K562 (cell line): ENCODE measurements at regions not wholly inside any gene's neighbourhood (a gene's known extent, or its start where the extent isn't known, plus 50 kb on each side); places are given as distances from the start of the nearest gene placed in this dataset.

Source experiments
- CBX3 ChIP-seq, 2 experiments: IDR thresholded peaks; 1 replicate in 1 of 2; 2 replicates in 1 of 2; pipeline ENCODE4 v1.6.1; 2012; ENCODE audit warnings: inconsistent platforms in 2 of 2, low read length in 2 of 2, borderline replicate concordance in 1 of 2, control low read depth in 1 of 2
- MYNN ChIP-seq, 2 experiments: sonication (generic); formaldehyde crosslinking in 1 of 2; IDR thresholded peaks; 2 replicates each; pipeline versions ENCODE4 v1.5.0 to v1.6.1; 2016 to 2020; ENCODE audit warnings: antibody characterized with exemption in 1 of 2, missing genetic modification reagents in 1 of 2
- NR1H2 ChIP-seq: sonication (generic); formaldehyde crosslinking; IDR thresholded peaks from 2 replicates; pipeline ENCODE4 v1.4.0; 2020; ENCODE audit warnings: mild to moderate bottlenecking, missing genetic modification reagents
- SLC30A9 ChIP-seq: fragments of 250-450 bp; sonication (Bioruptor Pico); IDR thresholded peaks from 2 replicates; pipeline ENCODE4 v1.8.0; 2022; ENCODE audit warnings: mild to moderate bottlenecking, moderate library complexity
- ZNF507 ChIP-seq: conservative IDR thresholded peaks from 2 replicates; pipeline ENCODE4 v1.6.1; 2017; ENCODE audit warnings: missing genetic modification characterization, missing compliant biosample characterization
- TF ChIP-seq, protein P1 (sequence below): fragments of 250-450 bp; sonication (Bioruptor Pico); IDR thresholded peaks from 2 replicates; pipeline ENCODE4 v1.4.0; 2020; ENCODE audit warnings: borderline replicate concordance
- TF ChIP-seq, protein P2 (sequence below): sonication (generic); formaldehyde crosslinking; IDR thresholded peaks from 2 replicates; pipeline ENCODE4 v1.8.0; 2022; ENCODE audit warnings: mild to moderate bottlenecking, missing genetic modification reagents
- TF ChIP-seq, protein P3 (sequence below): fragments of 200-800 bp; sonication (Bioruptor generic); IDR thresholded peaks from 2 replicates; pipeline ENCODE4 v1.6.1; 2017; ENCODE audit warnings: missing genetic modification characterization, missing compliant biosample characterization

DNA sequence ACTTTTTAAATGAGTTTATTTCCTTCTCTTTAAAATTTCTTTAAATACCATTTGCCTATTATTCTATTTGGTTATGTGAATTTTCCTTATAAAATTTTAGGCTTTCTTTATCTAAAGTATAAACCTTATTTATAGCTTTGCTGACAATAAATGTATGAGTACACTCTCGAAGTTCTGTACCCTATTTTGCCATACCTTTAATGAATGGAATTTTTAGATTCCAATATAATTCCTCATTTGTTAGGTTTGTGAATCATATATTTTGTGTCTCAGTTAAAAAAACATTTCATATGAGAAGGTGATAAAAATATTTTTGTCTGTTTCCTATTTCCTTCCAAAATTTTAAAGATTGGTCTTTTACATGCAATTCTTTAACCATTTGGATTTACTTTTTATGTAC, 427.4 kb upstream of the SLC8A1 start (continued):
- TF ChIP-seq, protein P1, sequence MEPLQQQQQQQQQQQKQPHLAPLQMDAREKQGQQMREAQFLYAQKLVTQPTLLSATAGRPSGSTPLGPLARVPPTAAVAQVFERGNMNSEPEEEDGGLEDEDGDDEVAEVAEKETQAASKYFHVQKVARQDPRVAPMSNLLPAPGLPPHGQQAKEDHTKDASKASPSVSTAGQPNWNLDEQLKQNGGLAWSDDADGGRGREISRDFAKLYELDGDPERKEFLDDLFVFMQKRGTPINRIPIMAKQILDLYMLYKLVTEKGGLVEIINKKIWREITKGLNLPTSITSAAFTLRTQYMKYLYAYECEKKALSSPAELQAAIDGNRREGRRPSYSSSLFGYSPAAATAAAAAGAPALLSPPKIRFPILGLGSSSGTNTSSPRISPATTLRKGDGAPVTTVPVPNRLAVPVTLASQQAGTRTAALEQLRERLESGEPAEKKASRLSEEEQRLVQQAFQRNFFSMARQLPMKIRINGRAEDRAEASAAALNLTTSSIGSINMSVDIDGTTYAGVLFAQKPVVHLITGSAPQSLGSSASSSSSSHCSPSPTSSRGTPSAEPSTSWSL (CRISPR knock-in tag): no peak
- TF ChIP-seq MYNN (IDR thresholded peaks at IDR 0.05) (no peak), MYNN (CRISPR knock-in tag; IDR thresholded peaks at IDR 0.05) (no peak), ZNF507 (tag) (no peak), SLC30A9 (CRISPR knock-in tag) (no peak), NR1H2 (CRISPR knock-in tag) (no peak), CBX3 (IDR thresholded peaks at IDR 0.05; ENCODE audit: borderline replicate concordance in 1 of 2, low read length in 2 of 2) (no peak)
- TF ChIP-seq, protein P2, sequence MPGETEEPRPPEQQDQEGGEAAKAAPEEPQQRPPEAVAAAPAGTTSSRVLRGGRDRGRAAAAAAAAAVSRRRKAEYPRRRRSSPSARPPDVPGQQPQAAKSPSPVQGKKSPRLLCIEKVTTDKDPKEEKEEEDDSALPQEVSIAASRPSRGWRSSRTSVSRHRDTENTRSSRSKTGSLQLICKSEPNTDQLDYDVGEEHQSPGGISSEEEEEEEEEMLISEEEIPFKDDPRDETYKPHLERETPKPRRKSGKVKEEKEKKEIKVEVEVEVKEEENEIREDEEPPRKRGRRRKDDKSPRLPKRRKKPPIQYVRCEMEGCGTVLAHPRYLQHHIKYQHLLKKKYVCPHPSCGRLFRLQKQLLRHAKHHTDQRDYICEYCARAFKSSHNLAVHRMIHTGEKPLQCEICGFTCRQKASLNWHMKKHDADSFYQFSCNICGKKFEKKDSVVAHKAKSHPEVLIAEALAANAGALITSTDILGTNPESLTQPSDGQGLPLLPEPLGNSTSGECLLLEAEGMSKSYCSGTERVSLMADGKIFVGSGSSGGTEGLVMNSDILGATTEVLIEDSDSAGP (CRISPR knock-in tag): no peak
- TF ChIP-seq, protein P3, sequence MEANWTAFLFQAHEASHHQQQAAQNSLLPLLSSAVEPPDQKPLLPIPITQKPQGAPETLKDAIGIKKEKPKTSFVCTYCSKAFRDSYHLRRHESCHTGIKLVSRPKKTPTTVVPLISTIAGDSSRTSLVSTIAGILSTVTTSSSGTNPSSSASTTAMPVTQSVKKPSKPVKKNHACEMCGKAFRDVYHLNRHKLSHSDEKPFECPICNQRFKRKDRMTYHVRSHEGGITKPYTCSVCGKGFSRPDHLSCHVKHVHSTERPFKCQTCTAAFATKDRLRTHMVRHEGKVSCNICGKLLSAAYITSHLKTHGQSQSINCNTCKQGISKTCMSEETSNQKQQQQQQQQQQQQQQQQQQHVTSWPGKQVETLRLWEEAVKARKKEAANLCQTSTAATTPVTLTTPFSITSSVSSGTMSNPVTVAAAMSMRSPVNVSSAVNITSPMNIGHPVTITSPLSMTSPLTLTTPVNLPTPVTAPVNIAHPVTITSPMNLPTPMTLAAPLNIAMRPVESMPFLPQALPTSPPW: no peak
